ENCODE measurements at regions not wholly inside any gene's neighbourhood (a gene's known extent, or its start where the extent isn't known, plus 50 kb on each side); places are given as distances from the start of the nearest gene placed in this dataset.

DNA sequence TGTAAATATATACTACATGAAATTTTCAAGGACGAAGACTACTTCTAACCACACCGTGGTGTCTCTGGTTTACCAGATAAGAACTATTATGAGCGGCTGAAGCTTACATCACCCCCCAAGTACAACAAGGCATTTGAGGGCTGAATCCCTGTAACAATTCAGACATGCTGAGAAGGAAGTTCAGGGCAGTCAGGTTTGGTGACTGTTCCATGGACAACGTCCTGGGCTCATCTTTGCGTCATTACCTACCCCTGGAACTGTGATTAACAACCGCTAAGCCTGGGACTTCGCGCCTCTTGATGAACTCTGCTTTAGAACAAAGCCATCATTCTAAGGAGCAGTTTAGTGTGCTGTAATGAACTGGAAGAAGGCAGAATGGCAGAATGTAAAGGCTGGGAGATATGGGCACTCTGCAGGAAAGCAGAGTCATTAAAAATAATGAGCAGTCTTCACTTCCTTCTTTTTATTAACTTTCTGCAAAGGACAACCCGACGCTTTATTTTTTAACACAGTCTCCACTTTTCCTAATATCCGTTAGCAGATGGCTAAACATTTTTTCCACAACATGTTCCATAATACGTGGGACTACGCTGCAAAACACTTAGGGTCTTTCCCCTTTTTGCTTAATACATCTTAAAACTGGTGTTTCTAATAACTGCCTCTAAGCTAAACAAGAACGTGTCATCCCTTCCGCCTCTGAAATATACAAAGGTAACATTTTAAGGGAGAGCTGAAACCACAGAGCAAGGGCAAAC lies 263.2 kb downstream of the ADAMTS20 start:
- Histone ChIP-seq H3K4me1 (ENCODE audit: control insufficient read depth, insufficient read depth, low read length) (peaks cover 2% of the 10 kb centered on the region), H3K4me3 (ENCODE audit: low read depth, low read length) (no peak overlapping the region), H3K9me3 (ENCODE audit: control insufficient read depth, insufficient read depth, low read depth, low read length) (no peaks in the 10 kb centered on the region), H3K27ac (ENCODE audit: extremely low read depth, low read depth, low read length) (no peak overlapping the region), H3K36me3 (ENCODE audit: control insufficient read depth in 2 of 2, insufficient read depth in 1 of 2, low read length in 2 of 2) (no peaks in the 10 kb centered on the region)
- TF ChIP-seq ZBTB8A (tag by site-specific recombination; IDR thresholded peaks at IDR 0.05) (no peak), TRIM28 (IDR thresholded peaks at IDR 0.05; ENCODE audit: borderline replicate concordance, low read length) (peak; percentile 79; the same call in 1 of the 2 replicates)
- POLR2A ChIA-PET = no interaction called here
- CTCF ChIA-PET = interaction anchor here (0.5 to 2.7 kb wide), 2 partner anchors 48 to 49 kb away, joined by 3 to 12 read pairs; no protein-coding TSS in a partner anchor

DNA sequence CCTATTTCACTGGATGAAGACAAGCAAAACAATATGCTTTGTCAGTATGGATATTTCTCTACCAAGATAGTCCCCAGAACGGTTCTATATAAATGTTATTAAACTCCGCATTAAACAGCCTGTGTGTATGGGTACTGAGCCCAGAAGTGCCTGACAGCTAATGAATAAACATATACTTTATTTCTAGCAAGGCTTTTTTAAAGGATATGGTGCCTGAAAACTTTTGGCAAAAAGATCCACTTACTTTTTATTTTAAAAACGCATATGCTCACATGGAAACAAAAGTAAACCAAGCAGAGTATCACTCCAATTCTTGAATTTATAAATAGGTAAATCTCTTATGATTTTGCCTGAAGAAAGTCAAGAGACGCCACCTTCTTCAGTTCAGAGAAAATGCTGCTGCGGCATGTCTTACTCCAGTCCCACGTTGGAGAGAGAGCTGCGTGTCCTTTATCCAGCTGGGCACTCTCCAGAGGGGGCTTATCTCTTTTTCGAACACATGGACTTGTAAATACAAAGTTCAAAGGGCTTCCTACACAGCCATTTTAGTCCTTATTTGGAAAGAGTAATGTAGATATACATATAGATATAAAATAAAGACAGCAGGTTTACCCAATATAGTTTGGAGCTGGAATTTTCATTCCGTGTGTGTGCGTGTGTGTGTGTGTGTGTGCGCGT lies 264.2 kb downstream of the ADAMTS20 start:
- Histone ChIP-seq H3K36me3 (ENCODE audit: control insufficient read depth in 2 of 2, insufficient read depth in 1 of 2, low read length in 2 of 2) (no peaks in the 10 kb centered on the region), H3K27ac (ENCODE audit: extremely low read depth, low read depth, low read length) (no peak overlapping the region), H3K4me3 (ENCODE audit: low read depth, low read length) (no peak overlapping the region), H3K9me3 (ENCODE audit: control insufficient read depth, insufficient read depth, low read depth, low read length) (no peaks in the 10 kb centered on the region), H3K4me1 (ENCODE audit: control insufficient read depth, insufficient read depth, low read length) (peaks cover 2% of the 10 kb centered on the region)
- TF ChIP-seq ZNF112 (tag by site-specific recombination; IDR thresholded peaks at IDR 0.05) (no peak), SALL2 (tag by site-specific recombination; IDR thresholded peaks at IDR 0.05; ENCODE audit: borderline replicate concordance) (no peak), ZNF664 (tag by site-specific recombination; IDR thresholded peaks at IDR 0.05) (no peak)
- TF ChIP-seq, protein P1, sequence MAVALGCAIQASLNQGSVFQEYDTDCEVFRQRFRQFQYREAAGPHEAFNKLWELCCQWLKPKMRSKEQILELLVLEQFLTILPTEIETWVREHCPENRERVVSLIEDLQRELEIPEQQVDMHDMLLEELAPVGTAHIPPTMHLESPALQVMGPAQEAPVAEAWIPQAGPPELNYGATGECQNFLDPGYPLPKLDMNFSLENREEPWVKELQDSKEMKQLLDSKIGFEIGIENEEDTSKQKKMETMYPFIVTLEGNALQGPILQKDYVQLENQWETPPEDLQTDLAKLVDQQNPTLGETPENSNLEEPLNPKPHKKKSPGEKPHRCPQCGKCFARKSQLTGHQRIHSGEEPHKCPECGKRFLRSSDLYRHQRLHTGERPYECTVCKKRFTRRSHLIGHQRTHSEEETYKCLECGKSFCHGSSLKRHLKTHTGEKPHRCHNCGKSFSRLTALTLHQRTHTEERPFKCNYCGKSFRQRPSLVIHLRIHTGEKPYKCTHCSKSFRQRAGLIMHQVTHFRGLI (tag by site-specific recombination; IDR thresholded peaks at IDR 0.05) = no peak
- POLR2A ChIA-PET = no interaction called here
- CTCF ChIA-PET = interaction anchor here (1.4 to 2.7 kb wide), 2 partner anchors 50 to 70 kb away, joined by 3 to 12 read pairs; no protein-coding TSS in a partner anchor

DNA sequence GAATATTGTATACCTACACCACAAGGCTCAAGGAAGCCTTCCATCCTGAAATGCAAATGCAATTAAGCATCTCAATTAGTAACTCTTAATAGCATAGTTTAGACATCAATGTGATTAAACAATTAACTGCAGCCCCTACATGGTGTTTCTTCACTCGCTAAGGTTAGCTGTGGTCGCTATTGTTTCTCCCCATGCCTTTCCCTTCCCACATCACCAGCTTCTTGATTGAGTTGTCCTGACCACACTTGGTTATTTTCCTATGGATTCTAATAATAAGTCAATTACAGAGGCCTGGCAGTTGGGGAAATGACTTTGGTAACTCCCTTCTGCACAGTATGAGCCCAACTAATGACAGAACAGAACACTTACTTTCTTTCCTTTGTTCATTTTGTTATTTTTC lies 265.0 kb downstream of the ADAMTS20 start:
- no peak for TF ChIP-seq ZNF621 (tag by site-specific recombination; IDR thresholded peaks at IDR 0.05)
- TF ChIP-seq ZNF473 (tag by site-specific recombination; IDR thresholded peaks at IDR 0.05) = no peak
- TF ChIP-seq ZNF660 (tag by site-specific recombination; IDR thresholded peaks at IDR 0.05) = no peak
- no peak for TF ChIP-seq ZNF121 (tag by site-specific recombination; IDR thresholded peaks at IDR 0.05)
- no peak for TF ChIP-seq ZFHX2 (tag by site-specific recombination; conservative IDR thresholded peaks at IDR 0.05)
- no peak for TF ChIP-seq ZNF670 (tag by site-specific recombination; IDR thresholded peaks at IDR 0.05; ENCODE audit: low read depth)
- no peak for TF ChIP-seq ZNF155 (tag by site-specific recombination; IDR thresholded peaks at IDR 0.05)
- TF ChIP-seq, protein P2, sequence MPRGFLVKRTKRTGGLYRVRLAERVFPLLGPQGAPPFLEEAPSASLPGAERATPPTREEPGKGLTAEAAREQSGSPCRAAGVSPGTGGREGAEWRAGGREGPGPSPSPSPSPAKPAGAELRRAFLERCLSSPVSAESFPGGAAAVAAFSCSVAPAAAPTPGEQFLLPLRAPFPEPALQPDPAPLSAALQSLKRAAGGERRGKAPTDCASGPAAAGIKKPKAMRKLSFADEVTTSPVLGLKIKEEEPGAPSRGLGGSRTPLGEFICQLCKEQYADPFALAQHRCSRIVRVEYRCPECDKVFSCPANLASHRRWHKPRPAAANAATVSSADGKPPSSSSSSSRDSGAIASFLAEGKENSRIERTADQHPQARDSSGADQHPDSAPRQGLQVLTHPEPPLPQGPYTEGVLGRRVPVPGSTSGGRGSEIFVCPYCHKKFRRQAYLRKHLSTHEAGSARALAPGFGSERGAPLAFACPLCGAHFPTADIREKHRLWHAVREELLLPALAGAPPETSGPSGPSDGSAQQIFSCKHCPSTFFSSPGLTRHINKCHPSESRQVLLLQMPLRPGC (tag by site-specific recombination; IDR thresholded peaks at IDR 0.05) = no peak
- no peak for TF ChIP-seq ZBTB20 (tag by site-specific recombination; IDR thresholded peaks at IDR 0.05)
- no peak for TF ChIP-seq REPIN1 (tag by site-specific recombination; IDR thresholded peaks at IDR 0.05; ENCODE audit: low read depth)
- TF ChIP-seq, protein P3, sequence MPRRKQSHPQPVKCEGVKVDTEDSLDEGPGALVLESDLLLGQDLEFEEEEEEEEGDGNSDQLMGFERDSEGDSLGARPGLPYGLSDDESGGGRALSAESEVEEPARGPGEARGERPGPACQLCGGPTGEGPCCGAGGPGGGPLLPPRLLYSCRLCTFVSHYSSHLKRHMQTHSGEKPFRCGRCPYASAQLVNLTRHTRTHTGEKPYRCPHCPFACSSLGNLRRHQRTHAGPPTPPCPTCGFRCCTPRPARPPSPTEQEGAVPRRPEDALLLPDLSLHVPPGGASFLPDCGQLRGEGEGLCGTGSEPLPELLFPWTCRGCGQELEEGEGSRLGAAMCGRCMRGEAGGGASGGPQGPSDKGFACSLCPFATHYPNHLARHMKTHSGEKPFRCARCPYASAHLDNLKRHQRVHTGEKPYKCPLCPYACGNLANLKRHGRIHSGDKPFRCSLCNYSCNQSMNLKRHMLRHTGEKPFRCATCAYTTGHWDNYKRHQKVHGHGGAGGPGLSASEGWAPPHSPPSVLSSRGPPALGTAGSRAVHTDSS (tag by site-specific recombination; IDR thresholded peaks at IDR 0.05) = no peak
- Histone ChIP-seq H3K4me3 (ENCODE audit: low read depth, low read length) (no peak overlapping the region), H3K27ac (ENCODE audit: extremely low read depth, low read depth, low read length) (no peak overlapping the region), H3K9me3 (ENCODE audit: control insufficient read depth, insufficient read depth, low read depth, low read length) (no peaks in the 10 kb centered on the region), H3K4me1 (ENCODE audit: control insufficient read depth, insufficient read depth, low read length) (peaks cover 2% of the 10 kb centered on the region), H3K36me3 (ENCODE audit: control insufficient read depth in 2 of 2, insufficient read depth in 1 of 2, low read length in 2 of 2) (no peaks in the 10 kb centered on the region)
- POLR2A ChIA-PET = no interaction called here
- CTCF ChIA-PET = interaction anchor here (0.5 to 2.7 kb wide), 3 partner anchors 50 to 1262 kb away, joined by 3 to 12 read pairs (median 3); no protein-coding TSS in a partner anchor
